H4 (cell line): ENCODE measurements at regions not wholly inside any gene's neighbourhood (a gene's known extent, or its start where the extent isn't known, plus 50 kb on each side); places are given as distances from the start of the nearest gene placed in this dataset.
"Not testable (repeated sequence)": the region's sequence is repeated elsewhere in the genome, so short reads cannot be mapped to it uniquely, and the experiment has no call there.

ENCODE experiments used
- DNase-seq: peaks from one replicate; pipeline ENCODE4 v3.0.0-alpha.2; 2015; ENCODE audit warnings: low spot score

DNA sequence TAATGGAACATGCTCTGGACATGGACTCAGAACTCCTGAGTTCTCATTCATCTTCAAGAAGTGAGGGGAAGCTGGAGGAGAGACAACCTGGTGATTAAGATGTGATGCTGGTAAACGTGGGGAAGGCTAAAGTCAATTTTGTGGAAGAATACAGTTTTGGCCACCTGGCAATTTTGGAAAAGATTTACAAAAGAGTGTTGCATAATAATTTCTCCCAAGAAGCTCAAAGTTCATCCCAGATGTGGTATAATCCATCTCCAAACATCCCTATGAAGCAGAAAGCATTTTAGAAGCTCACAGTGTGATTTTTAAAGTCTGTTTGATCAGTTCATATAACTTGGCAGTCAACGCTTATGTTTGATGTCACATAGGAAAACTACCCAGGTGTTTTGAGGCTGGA lies 208.7 kb downstream of the LMX1A start:
- no peak for DNase-seq

DNA sequence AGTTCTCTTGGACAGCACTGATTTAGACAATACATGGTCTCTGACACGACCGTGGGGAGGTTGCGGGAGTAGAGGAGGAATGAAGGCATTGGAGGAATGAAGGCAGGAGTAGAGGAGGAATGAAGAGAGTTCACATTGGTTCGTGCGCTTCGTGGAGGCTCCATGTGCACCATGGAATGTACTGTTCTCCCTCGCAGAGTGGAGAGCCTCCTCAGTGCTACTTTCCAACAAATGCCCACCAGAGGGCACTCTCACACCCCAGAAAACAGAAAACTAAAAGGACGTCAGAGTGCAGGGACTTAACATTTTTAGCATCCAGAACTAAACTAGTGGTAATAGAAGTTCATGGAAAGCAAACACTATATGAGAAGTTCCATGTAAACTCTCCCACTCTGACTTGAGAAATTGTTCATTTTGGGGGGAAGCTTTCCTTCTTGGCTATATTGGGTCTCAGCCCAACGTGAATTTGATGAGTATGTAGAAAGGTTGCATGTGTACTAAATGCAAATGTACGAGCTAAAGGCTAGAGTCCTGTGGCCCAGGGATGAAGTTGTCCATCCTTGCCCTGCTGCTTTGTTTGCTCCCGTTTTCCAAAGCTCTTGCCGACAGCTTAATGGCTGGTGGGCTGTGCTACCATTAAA lies 211.6 kb downstream of the LMX1A start:
- peak; percentile 52 for DNase-seq

DNA sequence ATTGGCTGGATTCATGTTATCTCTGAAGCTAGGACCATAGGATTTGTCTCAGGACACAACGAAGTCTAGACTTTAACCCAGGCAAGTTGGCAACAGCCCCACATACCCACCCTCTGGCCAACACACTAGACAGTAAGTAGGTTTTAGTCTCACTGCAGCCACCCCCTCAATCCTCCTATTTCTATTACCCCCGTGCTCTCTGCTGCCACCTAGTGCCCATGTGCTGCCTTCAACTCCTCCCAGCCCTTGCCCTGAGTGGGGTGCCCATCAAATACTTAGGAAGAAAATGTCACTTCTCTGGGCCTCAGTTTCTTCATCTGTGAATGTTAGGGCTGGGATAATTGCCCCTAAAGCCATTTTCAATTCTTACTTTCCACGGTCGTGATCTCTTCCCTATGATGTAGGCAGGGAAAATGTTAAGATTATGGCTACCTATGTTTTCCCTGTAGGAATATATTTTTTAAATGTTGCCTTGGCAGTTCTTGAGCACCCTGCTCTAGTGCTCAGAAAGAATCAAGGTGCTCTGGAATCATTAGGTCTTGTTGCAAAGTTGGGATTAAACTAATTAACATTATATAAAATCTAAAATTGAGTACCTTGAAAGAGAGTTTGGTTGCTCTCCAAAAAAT lies 213.0 kb downstream of the LMX1A start:
- DNase-seq = no peak

DNA sequence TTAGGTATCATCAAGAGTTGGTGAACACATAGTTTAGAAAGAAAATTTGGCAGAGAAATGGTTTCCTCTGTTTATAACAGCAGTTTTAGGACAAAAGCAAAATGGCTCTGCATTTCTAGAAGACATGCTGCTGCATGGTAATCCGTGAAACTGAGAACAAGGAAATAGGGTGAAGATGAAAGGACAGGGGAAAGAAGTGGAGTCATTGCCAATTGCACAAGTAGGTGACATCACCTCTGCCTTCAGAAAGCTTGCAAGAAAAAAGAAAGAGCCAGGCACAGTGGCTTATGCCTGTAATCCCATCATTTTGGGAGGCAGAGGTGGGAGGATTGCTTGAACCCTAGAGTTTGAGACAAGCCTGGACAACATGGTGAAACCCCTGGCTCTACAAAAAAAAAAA lies 217.6 kb downstream of the LMX1A start:
- no peak for DNase-seq

DNA sequence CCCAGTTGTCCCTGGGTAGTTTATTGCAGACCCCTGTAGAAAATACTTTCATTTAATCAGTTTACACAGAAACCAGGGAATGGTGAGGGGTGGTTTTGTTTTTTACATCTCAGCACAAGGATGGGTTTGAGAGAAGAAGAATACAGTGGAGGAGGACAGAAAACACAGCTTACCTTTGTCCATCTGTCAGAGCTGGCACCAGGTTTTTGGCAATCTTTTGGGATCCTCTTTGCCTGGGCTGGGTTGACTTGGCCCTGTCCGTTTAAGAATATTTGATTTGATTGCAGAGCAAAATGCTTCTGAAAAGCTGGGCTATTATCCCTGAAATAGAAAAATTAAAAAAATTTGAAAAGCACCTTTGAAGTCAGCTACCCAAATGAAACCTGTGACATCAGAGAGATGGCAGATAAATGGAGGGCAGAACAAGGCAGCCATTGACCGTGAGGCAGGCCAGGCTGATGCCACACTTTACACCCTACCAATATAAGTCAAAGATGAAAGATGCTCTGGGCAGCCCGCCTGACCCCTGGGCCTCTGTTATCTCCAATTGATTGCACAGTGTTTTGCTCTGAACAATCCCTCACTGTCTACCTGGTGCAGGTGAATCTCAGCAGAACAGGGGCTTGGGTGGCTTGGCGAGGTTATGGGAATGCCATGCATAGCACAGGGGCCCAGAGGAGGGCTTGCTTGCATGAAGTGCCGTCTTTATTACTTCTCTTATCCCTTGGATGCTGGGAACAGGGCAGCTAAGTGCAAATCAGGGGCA lies 218.8 kb downstream of the LMX1A start:
- no peak for DNase-seq

DNA sequence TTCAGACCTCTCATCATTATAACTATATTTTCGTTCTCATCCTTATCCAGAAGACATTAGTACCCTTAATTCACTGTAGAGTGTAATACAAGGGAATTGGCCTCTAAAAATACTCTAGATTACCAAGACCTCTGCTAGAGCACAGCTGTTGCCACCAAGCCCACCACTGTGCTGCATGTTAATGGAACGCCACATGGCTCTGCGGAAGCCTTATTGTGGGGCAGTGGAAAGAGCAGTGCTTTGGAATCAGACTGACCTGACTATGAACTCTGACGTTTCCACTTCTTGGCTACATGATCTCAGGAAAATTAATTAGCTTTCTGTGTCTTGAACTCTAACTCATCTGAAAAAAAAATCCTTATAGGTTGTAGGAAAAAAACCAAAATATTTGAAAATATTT lies 222.1 kb downstream of the LMX1A start:
- DNase-seq = no peak

DNA sequence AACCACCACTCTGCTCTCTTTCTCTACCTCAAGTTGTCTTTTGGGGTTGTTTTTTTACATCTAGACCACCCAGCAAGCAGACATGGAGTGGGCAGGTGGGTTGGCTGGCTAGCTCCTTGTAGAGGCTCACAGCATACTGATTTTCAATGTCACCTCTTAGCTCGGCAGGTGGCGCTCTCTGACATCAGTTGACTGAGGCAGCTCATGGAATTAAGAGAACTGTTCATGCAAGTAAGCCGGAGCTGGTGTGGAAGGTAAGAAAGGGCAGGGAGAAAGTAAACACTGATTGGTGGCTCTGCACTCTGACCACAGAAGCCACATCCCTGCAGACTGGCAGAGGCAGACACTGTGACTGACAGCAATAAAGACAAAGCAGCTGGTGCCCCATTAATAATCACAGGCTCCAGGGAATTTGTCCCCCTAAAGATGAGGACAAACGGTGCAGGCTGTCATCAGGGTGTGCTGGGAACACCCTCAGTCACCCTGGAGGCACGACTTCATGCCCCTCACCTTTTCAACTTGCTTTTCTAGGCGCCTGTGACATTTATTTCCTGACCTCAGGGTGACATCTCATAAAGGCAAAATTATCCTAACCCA lies 226.8 kb downstream of the LMX1A start:
- DNase-seq = peak; percentile 76

DNA sequence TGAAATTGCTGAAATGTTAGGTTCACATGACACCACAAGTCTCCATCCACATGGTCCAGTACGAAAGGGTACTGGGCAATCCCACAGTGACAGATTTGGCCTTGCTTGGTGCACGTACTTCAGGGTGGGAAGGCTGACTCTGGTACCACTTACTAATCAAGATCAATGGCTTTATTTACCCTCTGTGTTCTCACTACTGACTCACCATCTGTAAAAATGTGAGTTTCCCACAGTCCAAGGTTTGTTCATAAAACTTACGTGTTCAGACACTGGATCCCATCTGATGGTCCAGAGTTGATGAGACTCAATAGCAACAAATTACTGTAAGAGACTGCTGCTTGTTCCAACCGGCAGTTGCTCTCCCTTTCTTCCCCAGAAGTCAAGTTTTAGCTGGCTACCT lies 231.7 kb downstream of the LMX1A start:
- DNase-seq = no peak

DNA sequence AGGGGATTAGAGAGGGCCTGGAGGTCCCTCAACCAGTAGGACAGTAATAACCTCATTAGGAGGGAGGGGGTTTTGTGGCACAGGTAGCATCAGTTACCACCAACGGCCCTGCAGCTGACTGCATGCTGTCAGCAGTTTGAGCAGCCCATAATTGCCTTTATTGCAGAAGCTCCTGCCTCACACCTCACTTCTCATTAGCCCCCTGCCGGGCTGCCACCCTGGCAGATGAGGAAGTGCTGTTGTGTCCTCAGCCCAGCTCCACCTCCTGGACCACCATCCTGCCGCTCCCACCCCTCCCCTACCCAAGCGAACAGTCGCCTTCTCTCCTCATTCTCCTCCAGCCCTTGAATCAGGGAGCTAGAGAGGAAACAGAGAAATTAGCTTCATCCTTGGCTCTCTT lies 237.4 kb downstream of the LMX1A start:
- DNase-seq = no peak

DNA sequence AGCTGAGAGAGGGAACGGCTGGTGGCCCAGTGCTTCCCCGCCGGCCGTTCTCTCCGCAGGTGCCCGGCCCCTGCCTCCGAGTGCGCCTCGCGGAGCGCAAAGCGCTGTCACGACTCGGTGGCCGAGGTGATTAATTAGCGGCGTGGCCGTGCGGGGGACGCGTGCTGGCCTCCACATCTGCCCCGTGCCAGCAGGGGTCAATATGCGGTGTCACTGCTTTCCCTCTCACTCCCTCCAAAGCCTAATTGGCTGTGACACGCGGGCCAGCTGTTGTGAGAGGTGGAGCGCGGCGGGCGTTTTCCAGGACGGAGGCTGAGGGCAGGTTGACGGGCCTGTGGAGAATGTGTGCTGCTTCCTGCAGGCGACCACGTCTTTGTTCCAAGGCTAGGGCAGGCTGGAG lies 239.0 kb downstream of the LMX1A start:
- no peak for DNase-seq

DNA sequence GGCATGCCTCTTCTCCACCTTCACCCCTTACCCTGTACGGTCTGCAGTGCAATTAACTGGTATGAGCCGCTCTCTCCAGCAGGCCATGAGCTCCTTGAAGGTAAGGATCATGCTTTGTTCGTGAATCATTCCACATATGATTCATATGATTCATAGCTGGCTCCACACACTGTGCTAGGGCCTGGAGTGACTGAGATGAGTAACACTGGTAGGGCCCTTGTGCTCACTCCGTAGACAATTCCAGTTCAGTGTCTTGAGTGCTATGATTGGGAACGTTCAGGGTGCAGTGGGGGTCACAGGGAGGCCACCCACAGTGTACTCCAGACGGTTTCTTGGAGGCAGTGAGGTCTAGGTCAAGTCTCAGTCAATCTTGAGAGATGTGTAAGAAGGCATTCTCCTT lies 239.8 kb downstream of the LMX1A start:
- peak; percentile 51 for DNase-seq

DNA sequence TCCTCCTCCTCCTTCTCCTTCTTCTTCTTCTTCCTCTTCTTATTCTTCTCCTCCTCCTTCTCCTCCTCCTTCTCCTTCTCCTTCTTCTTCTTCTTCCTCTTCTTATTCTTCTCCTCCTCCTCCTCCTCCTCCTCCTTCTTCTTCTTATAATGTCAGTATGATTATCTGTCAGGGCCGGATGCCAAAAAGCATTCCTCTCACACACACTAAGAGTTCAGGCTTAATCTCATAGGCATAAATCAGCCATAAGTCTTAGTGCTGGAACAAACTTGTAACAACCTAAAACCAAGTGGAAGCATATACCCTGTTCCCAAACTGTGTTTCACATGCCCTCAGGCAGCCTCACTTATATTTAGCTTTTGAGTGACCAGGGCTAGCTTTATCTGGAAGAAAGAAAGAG lies 240.3 kb downstream of the LMX1A start:
- DNase-seq = no peak

DNA sequence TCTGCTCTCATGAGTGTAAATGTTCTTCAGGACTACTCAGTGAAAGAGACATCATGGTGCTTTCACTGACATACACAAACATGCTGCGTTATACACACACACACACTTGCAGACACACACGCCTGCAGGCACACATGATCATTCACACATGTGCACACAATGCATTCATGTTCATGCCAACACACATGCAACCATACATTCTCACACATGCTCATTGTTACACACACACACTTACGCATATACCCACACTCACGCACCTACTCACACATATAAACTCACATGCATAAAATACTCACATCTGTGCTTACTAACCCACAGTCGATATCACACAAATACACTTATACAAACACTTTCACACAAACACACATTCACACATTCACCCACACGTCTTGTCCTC lies 241.6 kb downstream of the LMX1A start:
- no peak for DNase-seq

DNA sequence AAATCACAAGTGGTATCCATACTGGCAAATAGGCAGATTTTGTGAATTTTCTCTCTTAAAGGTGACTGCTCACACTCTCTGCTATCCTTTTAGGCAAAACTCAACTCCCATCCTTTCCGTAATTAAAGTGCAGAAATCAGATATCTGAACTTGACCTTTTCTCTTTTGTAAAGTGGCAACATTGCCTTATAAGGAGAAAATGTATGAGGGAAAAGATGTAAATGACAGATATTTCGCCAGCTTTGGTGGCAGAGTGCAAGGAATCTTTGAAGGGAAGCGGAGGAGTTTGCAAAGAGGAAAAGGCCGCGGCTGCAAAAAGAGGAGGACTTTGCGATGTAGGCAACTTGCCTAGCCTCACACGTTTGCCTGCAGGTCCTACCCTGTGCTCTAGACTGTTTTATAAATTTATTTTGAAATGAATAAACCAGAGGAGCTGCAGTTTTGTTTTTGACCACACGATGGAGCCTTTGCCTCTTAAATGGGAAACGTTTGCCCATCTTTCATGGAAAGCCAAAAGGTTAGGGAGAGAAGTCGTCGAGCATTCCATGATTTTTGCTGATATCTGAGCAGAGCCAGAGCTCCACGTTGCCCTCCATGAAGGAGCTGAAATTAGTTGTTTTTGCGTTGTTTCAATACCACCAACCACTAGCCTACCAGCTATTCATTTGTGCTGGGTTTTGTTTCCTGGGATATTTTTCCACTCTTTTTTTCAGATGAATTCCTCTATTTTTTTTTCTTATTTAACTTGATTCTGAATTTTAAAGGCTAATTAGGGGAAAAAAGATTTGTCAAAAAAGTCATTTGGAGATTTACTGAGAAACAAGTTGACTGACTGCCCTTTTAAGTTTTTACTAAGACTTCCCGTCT lies 242.3 kb downstream of the LMX1A start:
- peak; percentile 31 for DNase-seq

DNA sequence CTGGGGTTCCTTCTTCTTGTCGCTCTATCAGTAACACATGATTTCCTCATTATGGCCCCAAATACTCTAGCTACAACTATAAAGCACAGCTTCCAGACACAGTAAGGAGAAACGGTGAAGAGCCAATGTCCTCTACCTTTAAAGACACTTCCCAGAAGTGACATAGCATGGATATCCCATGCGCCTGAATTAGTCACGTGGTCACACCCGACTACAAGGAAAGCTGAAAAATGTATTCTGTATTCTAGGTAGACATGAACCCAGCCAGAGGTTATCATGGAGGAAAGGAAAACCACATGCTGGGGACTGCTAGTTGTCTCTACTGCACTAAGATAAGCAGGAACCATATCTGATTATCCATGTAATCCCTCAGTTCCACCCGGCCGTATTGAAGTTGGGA lies 244.3 kb downstream of the LMX1A start:
- DNase-seq = no peak

DNA sequence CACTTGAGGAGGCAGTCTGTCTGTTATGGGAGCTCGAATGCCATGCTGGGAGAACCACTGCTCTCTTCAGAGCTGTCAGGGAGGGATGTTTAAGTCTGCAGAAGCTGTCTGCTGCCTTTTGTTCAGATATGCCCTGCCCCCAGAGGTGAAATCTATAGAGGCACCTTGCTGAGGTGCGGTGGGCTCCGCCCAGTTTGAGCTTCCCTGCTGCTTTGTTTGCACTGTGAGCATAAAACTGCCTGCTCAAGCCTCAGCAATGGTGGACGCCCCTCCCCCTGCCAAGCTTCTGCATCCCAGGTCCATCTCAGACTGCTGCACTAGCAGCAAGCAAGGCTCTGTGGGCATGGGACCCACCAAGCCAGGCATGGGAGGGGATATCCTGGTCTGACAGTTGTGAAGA lies 247.5 kb downstream of the LMX1A start:
- DNase-seq = no peak

DNA sequence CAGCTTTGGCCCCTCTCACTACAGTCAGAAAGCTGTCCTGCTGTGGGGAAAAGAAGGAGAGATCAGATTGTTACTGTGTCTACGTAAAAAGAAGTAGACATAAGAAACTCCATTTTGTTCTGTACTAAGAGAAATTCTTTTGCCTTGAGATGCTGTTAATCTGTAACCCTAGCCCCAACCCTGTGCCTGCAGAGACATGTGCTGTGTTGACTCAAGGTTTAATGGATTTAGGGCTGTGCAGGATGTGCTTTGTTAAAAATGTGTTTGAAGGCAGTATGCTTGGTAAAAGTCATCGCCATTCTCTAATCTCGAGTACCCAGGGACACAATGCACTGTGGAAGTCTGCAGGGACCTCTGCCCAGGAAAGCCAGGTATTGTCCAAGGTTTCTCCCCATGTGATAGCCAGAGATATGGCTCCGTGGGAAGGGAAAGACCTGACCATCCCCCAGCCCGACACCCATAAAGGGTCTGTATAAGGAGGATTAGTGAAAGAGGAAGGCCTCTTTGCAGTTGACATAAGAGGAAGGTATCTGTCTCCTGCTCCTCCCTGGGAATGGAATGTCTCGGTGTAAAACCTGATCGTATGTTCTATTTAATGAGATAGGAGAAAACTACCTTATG lies 263.9 kb downstream of the LMX1A start:
- not testable (repeated sequence) for DNase-seq

DNA sequence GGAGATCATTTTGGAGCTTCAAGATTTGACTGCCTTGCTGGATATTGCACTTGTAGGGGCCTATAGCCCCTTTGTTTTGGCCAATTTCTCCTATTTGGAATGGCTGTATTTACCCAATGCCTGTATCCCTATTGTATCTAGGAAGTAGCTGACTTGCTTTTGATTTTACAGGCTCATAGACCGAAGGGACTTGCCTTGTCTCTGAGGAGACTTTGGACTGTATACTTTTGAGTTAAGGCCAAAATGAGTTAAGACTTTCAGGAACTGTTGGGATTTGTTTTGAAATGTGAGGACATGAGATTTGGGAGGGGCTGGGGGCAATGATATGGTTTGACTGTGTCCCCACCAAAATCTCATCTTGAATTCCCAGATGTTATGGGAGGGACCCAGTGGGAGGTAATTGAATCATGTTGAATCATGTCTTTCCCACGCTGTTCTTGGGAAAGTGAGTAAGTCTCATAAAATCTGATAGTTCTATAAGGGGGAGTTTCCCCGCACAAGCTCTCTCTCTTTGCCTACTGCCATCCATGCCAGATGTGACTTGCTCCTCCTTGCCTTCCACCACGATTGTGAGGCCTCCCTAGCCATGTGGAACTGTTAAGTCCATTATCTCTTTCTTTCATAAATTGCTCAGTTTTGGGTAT lies 276.1 kb downstream of the LMX1A start:
- DNase-seq = no peak

DNA sequence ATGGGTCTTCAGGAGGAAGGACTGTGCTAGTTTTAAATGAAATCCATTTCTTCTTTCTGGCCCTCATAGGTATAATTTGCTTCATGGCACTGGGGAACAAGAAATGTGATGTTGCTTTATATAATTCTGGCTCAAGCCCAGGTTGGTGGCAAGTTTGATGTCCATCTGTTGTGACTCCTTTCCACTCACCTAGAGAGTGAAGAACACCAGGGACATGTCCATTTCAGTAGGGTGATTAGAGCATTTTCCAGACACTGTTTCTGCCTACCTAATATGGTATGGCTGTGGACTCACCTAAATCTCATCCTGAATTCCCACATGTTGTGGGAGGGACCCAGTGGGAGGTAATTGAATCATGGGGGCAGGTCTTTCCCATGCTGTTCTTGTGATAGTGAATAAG lies 278.1 kb downstream of the LMX1A start:
- no peak for DNase-seq

DNA sequence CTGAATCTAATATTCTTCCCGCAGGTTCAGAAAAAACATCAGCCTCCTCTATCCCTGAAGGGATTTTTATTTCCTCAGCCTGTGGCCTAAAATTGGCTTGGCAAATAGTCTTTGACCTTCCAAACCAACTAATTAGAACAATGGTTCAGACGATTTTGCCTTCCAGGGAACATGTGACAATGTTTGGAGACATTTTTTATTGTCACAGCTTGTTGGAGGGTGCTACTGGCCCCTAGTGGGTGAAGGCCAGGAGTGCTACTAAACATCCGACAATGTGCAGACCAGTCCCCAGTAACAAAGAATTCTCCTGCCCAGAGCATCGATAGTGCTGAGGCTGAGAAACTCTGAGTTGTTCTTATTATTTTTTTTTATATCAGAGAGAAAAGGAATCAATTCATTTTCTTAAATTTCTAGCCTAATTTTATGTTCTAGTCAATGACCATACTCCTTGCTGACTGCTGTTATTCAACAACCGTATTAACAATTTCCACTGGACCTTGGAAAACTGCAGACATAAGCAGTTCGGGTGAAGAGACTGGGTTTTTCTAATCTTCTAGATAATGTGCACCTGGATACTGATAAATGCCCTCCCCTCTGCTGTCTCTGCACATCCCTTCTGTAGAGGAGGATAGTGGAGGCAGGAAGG lies 280.7 kb downstream of the LMX1A start:
- DNase-seq = peak; percentile 51
